AG20443 (cell line): ENCODE measurements at regions not wholly inside any gene's neighbourhood (a gene's known extent, or its start where the extent isn't known, plus 50 kb on each side); places are given as distances from the start of the nearest gene placed in this dataset.

ENCODE experiments used
- DNase-seq: peaks from one replicate; pipeline ENCODE4 v3.0.0; 2012; ENCODE audit warnings: low spot score, mixed read lengths

DNA sequence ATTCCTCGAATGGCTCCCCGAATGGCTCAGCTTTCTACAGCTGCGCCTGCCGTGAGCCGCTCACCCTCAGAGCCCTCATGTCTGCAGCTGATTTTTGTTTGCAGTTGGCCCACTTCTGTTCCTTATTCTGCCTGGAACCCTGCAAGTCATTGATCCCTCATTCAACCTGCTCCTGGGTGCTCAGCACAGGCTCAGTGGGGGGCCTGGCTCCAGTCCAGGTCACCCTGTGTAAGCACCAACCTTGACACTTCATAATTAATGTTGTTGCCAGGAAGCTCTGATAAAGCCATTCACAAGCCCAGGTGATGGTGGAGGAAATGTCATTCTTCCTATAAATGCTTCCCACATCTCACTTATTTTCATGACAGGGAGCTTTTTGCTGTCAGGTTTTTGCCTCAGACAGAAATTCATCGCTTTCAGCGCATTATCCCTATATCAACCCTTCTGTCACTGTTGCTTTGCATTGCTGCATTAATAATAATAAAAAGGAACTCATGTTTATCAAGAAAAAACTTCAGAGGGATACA lies 85.7 kb downstream of the F11 start:
- DNase-seq, result no peak

DNA sequence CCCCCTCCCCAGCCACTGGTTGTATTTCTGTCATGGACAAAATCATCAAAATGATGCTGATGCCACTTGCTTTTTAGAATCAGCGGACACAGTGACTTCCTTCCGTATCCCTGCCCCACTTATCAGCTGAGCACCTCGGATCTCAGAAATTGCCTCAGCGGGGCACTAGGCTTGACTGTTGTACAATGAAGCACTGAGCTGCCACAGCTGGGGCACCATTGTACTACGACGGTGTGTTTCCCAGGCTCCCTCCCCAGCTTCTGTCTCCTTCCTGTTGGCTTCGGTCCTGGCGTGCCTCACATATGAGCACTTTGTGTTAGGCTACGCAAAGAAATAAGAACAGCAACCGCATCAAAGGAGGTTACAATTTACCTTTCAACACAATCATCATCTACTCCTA lies 82.4 kb downstream of the F11 start:
- DNase-seq, result no peak

DNA sequence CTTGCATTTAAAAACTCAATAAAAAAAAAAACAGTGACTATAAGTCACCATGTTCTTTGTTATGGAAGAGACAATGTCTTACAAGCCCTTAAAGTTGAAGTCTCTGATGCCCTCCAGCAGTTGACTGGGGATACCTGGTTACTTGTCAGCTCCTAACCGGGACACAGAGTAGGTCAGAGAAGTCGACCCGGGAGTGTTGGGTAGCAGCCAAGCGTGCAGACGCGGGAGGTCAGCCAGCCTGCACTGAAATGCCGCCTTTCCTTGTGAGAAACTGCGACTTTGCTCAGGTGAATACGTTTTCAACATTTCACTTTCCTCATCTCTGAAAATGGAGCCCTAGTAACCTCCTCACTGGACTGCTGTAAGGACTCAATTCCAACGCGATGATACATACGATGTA lies 81.8 kb downstream of the F11 start:
- DNase-seq, result no peak

DNA sequence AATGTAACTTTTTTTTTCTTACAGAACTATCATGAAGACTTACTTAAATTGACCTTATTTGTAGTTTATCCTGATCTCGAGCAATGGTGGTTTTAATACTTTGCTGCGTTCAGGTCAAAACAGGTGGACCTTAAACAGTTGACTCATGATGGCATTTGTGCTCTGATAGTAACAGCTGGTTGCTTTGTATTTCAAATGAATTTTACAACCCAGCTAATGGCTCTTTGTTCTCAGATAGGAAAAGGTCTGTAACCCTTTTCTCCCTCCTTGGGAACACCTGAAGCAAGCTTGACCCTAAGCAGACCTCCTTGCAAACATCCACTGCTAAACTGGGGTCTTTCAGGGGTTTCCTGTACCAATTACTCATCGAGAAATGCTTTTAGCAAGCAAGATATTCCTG lies 79.2 kb downstream of the F11 start:
- DNase-seq, result no peak

DNA sequence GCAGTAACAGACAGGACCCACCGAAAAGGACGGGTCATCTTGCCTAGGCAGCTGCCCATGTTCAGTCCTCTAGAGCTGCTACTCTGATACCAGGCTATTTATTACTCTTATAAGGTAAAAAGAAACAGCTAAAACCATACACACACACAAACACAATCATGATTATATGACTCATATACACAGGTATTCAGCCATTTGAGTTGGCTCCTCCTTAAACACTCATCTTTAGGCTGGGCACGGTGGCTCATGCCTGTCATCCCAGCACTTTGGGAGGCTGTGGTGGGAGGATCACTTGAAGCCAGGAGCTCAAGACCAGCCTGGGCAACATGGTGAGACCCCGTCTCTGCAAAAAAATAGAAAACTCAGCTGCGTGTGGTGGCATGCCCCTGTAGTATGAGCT lies 76.6 kb downstream of the F11 start:
- no peak for DNase-seq

DNA sequence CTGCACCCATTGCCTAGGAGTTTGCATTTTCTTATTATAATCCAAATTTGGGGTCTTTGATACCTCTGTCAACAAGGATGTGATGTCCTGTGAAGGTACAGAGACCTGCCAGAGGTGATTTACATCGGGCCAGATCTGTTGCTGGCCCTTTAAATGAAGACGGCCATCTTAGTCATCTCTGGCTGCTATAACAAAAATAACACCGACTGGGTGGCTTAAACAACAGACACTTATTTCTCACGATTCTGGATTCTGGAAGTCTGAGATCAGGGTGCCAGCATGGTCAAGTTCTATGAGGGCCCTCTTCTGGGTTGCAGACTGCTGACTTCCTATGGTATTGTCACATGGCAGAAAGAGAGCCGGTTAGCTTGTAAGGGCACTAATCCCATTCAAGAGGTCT lies 75.7 kb downstream of the F11 start:
- no peak for DNase-seq
